ENCODE measurements at regions not wholly inside any gene's neighbourhood (a gene's known extent, or its start where the extent isn't known, plus 50 kb on each side); places are given as distances from the start of the nearest gene placed in this dataset.

GRCh38 chr18:77669331-77669730, 419.7 kb downstream of the GALR1 start:
- TF ChIP-seq, protein P1, sequence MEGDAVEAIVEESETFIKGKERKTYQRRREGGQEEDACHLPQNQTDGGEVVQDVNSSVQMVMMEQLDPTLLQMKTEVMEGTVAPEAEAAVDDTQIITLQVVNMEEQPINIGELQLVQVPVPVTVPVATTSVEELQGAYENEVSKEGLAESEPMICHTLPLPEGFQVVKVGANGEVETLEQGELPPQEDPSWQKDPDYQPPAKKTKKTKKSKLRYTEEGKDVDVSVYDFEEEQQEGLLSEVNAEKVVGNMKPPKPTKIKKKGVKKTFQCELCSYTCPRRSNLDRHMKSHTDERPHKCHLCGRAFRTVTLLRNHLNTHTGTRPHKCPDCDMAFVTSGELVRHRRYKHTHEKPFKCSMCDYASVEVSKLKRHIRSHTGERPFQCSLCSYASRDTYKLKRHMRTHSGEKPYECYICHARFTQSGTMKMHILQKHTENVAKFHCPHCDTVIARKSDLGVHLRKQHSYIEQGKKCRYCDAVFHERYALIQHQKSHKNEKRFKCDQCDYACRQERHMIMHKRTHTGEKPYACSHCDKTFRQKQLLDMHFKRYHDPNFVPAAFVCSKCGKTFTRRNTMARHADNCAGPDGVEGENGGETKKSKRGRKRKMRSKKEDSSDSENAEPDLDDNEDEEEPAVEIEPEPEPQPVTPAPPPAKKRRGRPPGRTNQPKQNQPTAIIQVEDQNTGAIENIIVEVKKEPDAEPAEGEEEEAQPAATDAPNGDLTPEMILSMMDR (IDR thresholded peaks at IDR 0.05): no peak
- no peak for TF ChIP-seq POLR2AphosphoS5 (IDR thresholded peaks at IDR 0.05)

Measured in sigmoid colon (tissue), 4 donors.